B cell (primary cell): ENCODE measurements at regions not wholly inside any gene's neighbourhood (a gene's known extent, or its start where the extent isn't known, plus 50 kb on each side); places are given as distances from the start of the nearest gene placed in this dataset.

Source experiments
- ATAC-seq: fragments of 200-7000 bp; cut with Tn5 transposase; one replicate; pipeline ENCODE4 v1.10.0; 2021; ENCODE audit warnings: low read depth, mild to moderate bottlenecking, moderate number of reproducible peaks, moderate library complexity
- CTCF ChIA-PET: fragments of 350-600 bp; sonication (Branson Sonifier 250); formaldehyde crosslinking; loops from one replicate; lab custom pipeline; 2021; ENCODE audit warnings: antibody characterized with exemption, inconsistent platforms; lab: Charles Lee
- POLR2A ChIA-PET: fragments of 350-600 bp; sonication (Branson Sonifier 250); formaldehyde crosslinking; loops from one replicate; lab custom pipeline; 2021; ENCODE audit warnings: antibody characterized with exemption; lab: Charles Lee
- DNase-seq: peaks from one replicate; pipeline ENCODE4 v3.0.0; 2013
- H2AFZ ChIP-seq: 2 replicates; pipeline ENCODE4 v1.6.1; 2012; ENCODE audit warnings: mild to moderate bottlenecking, low read depth, low read length; ENCODE audit not compliant: insufficient read depth, poor library complexity, severe bottlenecking
- H3K27ac ChIP-seq, 2 donors: 1 replicate in 1 of 2; 2 replicates in 1 of 2; pipeline ENCODE4 v1.5.1; 2012 to 2013; ENCODE audit warnings: low read length in 2 of 2, mild to moderate bottlenecking in 2 of 2, moderate library complexity in 1 of 2
- H3K27me3 ChIP-seq, 4 experiments: fragments of 200-600 bp in 1 of 4; sonication (generic) in 1 of 4; replicated peaks in 1 of 4; 1 replicate in 2 of 4; 2 replicates in 2 of 4; pipeline versions ENCODE4 v1.6.1 to v1.7.0; 2013 to 2016; ENCODE audit warnings: low read length in 3 of 4, mild to moderate bottlenecking in 2 of 4, mixed read lengths in 1 of 4, moderate library complexity in 1 of 4; ENCODE audit not compliant: insufficient read depth in 4 of 4, control insufficient read depth in 3 of 4; ENCODE audit errors: control extremely low read depth in 1 of 4
- H3K36me3 ChIP-seq, 2 experiments: replicated peaks in 1 of 2; 1 replicate in 1 of 2; 2 replicates in 1 of 2; pipeline versions ENCODE4 v1.6.1 to v1.7.1; 2013; ENCODE audit warnings: low read length in 1 of 2; ENCODE audit not compliant: insufficient read depth in 2 of 2, control insufficient read depth in 1 of 2; ENCODE audit errors: control extremely low read depth in 1 of 2, extremely low read depth in 1 of 2
- H3K4me1 ChIP-seq, 2 donors: fragments of 200-600 bp in 1 of 2; sonication (generic) in 1 of 2; 1 replicate in 1 of 2; 2 replicates in 1 of 2; pipeline versions ENCODE4 v1.5.1 to v1.6.1; 2013 to 2017; ENCODE audit warnings: low read length in 2 of 2; ENCODE audit not compliant: control insufficient read depth in 2 of 2, insufficient read depth in 2 of 2
- H3K4me2 ChIP-seq: replicated peaks from 2 replicates; pipeline ENCODE3; 2012; ENCODE audit warnings: mild to moderate bottlenecking, low read depth, low read length; ENCODE audit not compliant: poor library complexity, severe bottlenecking
- H3K4me3 ChIP-seq, 5 experiments: fragments of 200-600 bp in 1 of 5; sonication (generic) in 1 of 5; 1 replicate in 3 of 5; 2 replicates in 2 of 5; pipeline versions ENCODE4 v1.5.1 to v1.7.0; 2011 to 2016; ENCODE audit warnings: low read length in 4 of 5, mild to moderate bottlenecking in 4 of 5, low read depth in 2 of 5, control low read depth in 1 of 5, moderate library complexity in 1 of 5; ENCODE audit not compliant: insufficient read depth in 1 of 5; ENCODE audit errors: control extremely low read depth in 1 of 5, extremely low read depth in 1 of 5
- H3K79me2 ChIP-seq: fragments of 200-600 bp; sonication (generic); one replicate; pipeline ENCODE4 v1.6.0; 2016; ENCODE audit warnings: low read length; ENCODE audit not compliant: control insufficient read depth, insufficient read depth
- H3K9ac ChIP-seq: fragments of 200-600 bp; sonication (generic); 2 replicates; pipeline ENCODE4 v1.6.1; 2017; ENCODE audit warnings: mild to moderate bottlenecking, low read length, moderate library complexity
- H3K9me3 ChIP-seq, 3 donors: one replicate each; pipeline versions ENCODE4 v1.6.1 to v1.7.1; 2013; ENCODE audit warnings: low read length in 2 of 3; ENCODE audit not compliant: control insufficient read depth in 2 of 3, insufficient read depth in 1 of 3; ENCODE audit errors: control extremely low read depth in 1 of 3
- H4K20me1 ChIP-seq: 2 replicates; pipeline ENCODE4 v1.6.0; 2012; ENCODE audit warnings: mild to moderate bottlenecking, low read length; ENCODE audit not compliant: insufficient read depth, control insufficient read depth, poor library complexity, severe bottlenecking
- H3K27ac Mint-ChIP-seq: one replicate; pipeline ENCODE4 v1.8.0; 2021; ENCODE audit warnings: mixed read lengths
- H3K27me3 Mint-ChIP-seq: one replicate; pipeline ENCODE4 v1.8.0; 2021; ENCODE audit warnings: mixed read lengths
- H3K4me1 Mint-ChIP-seq: one replicate; pipeline ENCODE4 v1.8.0; 2021; ENCODE audit warnings: mixed read lengths
- H3K4me3 Mint-ChIP-seq: one replicate; pipeline ENCODE4 v1.8.0; 2021; ENCODE audit warnings: mixed read lengths
- H3K9me3 Mint-ChIP-seq: one replicate; pipeline ENCODE4 v1.8.0; 2022; ENCODE audit warnings: mixed read lengths; ENCODE audit not compliant: insufficient read depth
- CTCF ChIP-seq: fragments of 200-600 bp; IDR thresholded peaks from one replicate; pipeline ENCODE4 v1.8.0; 2022; ENCODE audit warnings: antibody characterized with exemption, mild to moderate bottlenecking
- EZH2 ChIP-seq: IDR thresholded peaks from 2 replicates; pipeline ENCODE4 v1.6.1; 2012; ENCODE audit warnings: borderline replicate concordance, low read depth, mild to moderate bottlenecking, moderate library complexity, low read length; ENCODE audit not compliant: insufficient read depth, poor library complexity, severe bottlenecking
- WGBS: methylation state at CpG from one replicate; pipeline ENCODE4 v1.1.5; 2013; ENCODE audit warnings: missing lambda C conversion rate; ENCODE audit not compliant: insufficient coverage; 5-methylcytosine and 5-hydroxymethylcytosine counted together
- intact Hi-C: fragments of 100-400 bp; cut with micrococcal nuclease; formaldehyde crosslinking; loops from one replicate; pipeline ENCODE4 v1.10.0; 2022

GRCh38 chr9:2972475-2972874 is 128.6 kb upstream of the PUM3 start:
- ATAC-seq (no peak), DNase-seq (no peak)
- Mint-ChIP-seq H3K27ac (no peak overlapping the region), H3K9me3 (no peaks in the 10 kb centered on the region), H3K27me3 (peaks cover 6% of the 10 kb centered on the region), H3K4me3 (no peak overlapping the region), H3K4me1 (no peaks in the 10 kb centered on the region)
- Histone ChIP-seq H3K36me3 (no peaks in the 10 kb centered on the region), H2AFZ (no peak overlapping the region), H3K79me2 (no peaks in the 10 kb centered on the region), H3K27me3 (no peaks in the 10 kb centered on the region), H4K20me1 (no peaks in the 10 kb centered on the region), H3K9me3 (peaks cover 0 to 11% (median 3%) of the 10 kb centered on the region in 3 donors), H3K4me2 (no peak overlapping the region), H3K27ac (no peak overlapping the region), H3K4me1 (no peaks in the 10 kb centered on the region), H3K4me3 (no peak overlapping the region), H3K9ac (no peak overlapping the region)
- intact Hi-C loops: no loop called here
- TF ChIP-seq EZH2: no peak
- TF ChIP-seq CTCF: no peak
- WGBS: no CpG with 5 or more reads among the region's 2 CpGs
- ChIA-PET POLR2A (no interaction called here), CTCF (no interaction called here)

- ChIA-PET POLR2A (no interaction called here), CTCF (no interaction called here)
- H3K9me3 Mint-ChIP-seq: no peaks in the 10 kb centered on the region
- no peak overlapping the region for H3K4me3 ChIP-seq
- no peak for DNase-seq
- H3K36me3 ChIP-seq: no peaks in the 10 kb centered on the region
- H3K4me3 Mint-ChIP-seq: no peak overlapping the region
- peaks cover 10% of the 10 kb centered on the region for H3K27me3 Mint-ChIP-seq
- ATAC-seq: no peak
- TF ChIP-seq CTCF (no peak), EZH2 (no peak)
- H4K20me1 ChIP-seq: no peaks in the 10 kb centered on the region
- intact Hi-C loops: no loop called here
- no peaks in the 10 kb centered on the region for H3K79me2 ChIP-seq
- H3K4me1 ChIP-seq: no peaks in the 10 kb centered on the region
- H2AFZ ChIP-seq: no peak overlapping the region
- no peak overlapping the region for H3K27ac ChIP-seq
- H3K9ac ChIP-seq: no peak overlapping the region
- H3K4me1 Mint-ChIP-seq: no peaks in the 10 kb centered on the region
- H3K27me3 ChIP-seq: no peaks in the 10 kb centered on the region
- peaks cover 0 to 11% (median 3%) of the 10 kb centered on the region in 3 donors for H3K9me3 ChIP-seq
- H3K27ac Mint-ChIP-seq: no peak overlapping the region
- H3K4me2 ChIP-seq: no peak overlapping the region
These were observed 127.0 kb upstream of the PUM3 start for GRCh38 chr9:2970864-2971263.
